ENCODE measurements at regions not wholly inside any gene's neighbourhood (a gene's known extent, or its start where the extent isn't known, plus 50 kb on each side); places are given as distances from the start of the nearest gene placed in this dataset.
A peak's percentile ranks its signal among the peaks of the same experiment; 100 is the strongest.

DNA sequence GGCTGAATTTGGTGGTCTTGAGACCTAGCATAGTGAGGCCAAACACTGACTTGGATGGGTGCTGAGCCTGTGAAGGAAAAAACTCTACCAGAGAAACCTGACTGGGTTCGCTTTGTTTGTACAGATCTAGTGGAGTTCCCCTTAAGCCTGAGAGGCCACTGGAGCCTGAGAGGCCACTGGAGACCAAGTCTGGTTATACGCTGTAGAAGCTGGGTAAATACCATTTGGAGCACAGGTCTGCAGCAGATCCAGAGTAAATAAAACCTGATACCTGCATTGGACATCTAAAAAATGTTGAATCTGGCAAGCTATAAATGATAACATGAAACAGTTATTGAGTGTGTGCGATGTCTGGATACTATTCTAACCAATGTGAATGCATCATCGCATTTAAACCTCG, 104.3 kb upstream of the IGSF1 start:
- no peak overlapping the region for H3K27ac ChIP-seq
- H4K20me1 ChIP-seq (ENCODE audit: insufficient read depth), result no peaks in the 10 kb centered on the region
- no peaks in the 10 kb centered on the region for H3K4me1 ChIP-seq (replicated peaks; ENCODE audit: insufficient read depth)
- no peaks in the 10 kb centered on the region for H3F3A ChIP-seq (ENCODE audit: insufficient read depth, low read depth)
- no peaks in the 10 kb centered on the region for H3K9me3 ChIP-seq (ENCODE audit: insufficient read depth, low read depth)
- no peaks in the 10 kb centered on the region for H3K79me2 ChIP-seq (ENCODE audit: low read depth)
- no peak for DNase-seq
- no peak overlapping the region for H2AFZ ChIP-seq
- H3K36me3 ChIP-seq (ENCODE audit: low read depth), result no peaks in the 10 kb centered on the region
- POLR2A ChIA-PET (ENCODE audit: unreplicated experiment), result no interaction called here
- no peaks in the 10 kb centered on the region for H3K27me3 ChIP-seq (ENCODE audit: insufficient read depth, low read depth)
- H3K4me3 ChIP-seq, result no peak overlapping the region
- intact Hi-C loops (cut with micrococcal nuclease; ENCODE audit: unreplicated experiment), result no loop called here
- no peak for TF ChIP-seq EZH2 (IDR thresholded peaks at IDR 0.05; ENCODE audit: low read depth)
- TF ChIP-seq, protein P1, sequence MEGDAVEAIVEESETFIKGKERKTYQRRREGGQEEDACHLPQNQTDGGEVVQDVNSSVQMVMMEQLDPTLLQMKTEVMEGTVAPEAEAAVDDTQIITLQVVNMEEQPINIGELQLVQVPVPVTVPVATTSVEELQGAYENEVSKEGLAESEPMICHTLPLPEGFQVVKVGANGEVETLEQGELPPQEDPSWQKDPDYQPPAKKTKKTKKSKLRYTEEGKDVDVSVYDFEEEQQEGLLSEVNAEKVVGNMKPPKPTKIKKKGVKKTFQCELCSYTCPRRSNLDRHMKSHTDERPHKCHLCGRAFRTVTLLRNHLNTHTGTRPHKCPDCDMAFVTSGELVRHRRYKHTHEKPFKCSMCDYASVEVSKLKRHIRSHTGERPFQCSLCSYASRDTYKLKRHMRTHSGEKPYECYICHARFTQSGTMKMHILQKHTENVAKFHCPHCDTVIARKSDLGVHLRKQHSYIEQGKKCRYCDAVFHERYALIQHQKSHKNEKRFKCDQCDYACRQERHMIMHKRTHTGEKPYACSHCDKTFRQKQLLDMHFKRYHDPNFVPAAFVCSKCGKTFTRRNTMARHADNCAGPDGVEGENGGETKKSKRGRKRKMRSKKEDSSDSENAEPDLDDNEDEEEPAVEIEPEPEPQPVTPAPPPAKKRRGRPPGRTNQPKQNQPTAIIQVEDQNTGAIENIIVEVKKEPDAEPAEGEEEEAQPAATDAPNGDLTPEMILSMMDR (conservative IDR thresholded peaks at IDR 0.05), result no peak
- BruUV-seq (replicated peaks), result no TSS peak
- H3K9me2 ChIP-seq (ENCODE audit: insufficient read depth), result no peaks in the 10 kb centered on the region
- H3K4me2 ChIP-seq, result no peak overlapping the region
- CTCF ChIA-PET, result no interaction called here

GRCh38 chrX:131394384-131394783, 105.3 kb upstream of the IGSF1 start:
- no peak overlapping the region for H3K4me3 ChIP-seq
- H3K9me2 ChIP-seq (ENCODE audit: insufficient read depth), result no peaks in the 10 kb centered on the region
- no peaks in the 10 kb centered on the region for H4K20me1 ChIP-seq (ENCODE audit: insufficient read depth)
- BruUV-seq (replicated peaks), result no TSS peak
- no peak overlapping the region for H2AFZ ChIP-seq
- no peaks in the 10 kb centered on the region for H3K9me3 ChIP-seq (ENCODE audit: insufficient read depth, low read depth)
- H3K79me2 ChIP-seq (ENCODE audit: low read depth), result no peaks in the 10 kb centered on the region
- no peak overlapping the region for H3K27ac ChIP-seq
- H3K27me3 ChIP-seq (ENCODE audit: insufficient read depth, low read depth), result no peaks in the 10 kb centered on the region
- peak; percentile 3 to 64 for DNase-seq
- POLR2A ChIA-PET (ENCODE audit: unreplicated experiment), result interaction anchor here (0.6 kb wide), 1 partner anchor 23 kb away, joined by 5 read pairs; no protein-coding TSS in a partner anchor
- H3K4me1 ChIP-seq (replicated peaks; ENCODE audit: insufficient read depth), result no peaks in the 10 kb centered on the region
- no peaks in the 10 kb centered on the region for H3F3A ChIP-seq (ENCODE audit: insufficient read depth, low read depth)
- CTCF ChIA-PET, result no interaction called here
- TF ChIP-seq, protein P1 (conservative IDR thresholded peaks at IDR 0.05), result no peak
- no peak for TF ChIP-seq EZH2 (IDR thresholded peaks at IDR 0.05; ENCODE audit: low read depth)
- no peak overlapping the region for H3K4me2 ChIP-seq
- H3K36me3 ChIP-seq (ENCODE audit: low read depth), result no peaks in the 10 kb centered on the region
- intact Hi-C loops (cut with micrococcal nuclease; ENCODE audit: unreplicated experiment), result no loop called here

DNA sequence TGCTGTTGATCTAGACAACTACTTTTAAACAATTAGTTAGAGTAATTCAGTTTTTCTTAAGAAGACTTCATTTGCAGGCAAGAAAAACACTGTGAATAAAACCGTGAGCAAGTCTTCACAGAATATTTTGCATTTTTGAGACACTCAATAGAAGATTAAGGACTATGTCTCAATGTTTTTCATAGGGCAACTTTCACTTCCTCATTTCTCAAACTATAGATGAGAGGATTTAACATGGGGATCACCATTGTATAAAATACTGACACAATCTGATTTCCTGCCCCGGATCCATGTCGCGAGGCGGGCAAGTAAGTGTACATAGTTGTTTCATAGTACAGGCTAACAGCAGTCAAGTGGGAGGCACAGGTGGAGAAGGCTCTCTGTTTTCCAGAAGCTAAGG, 108.8 kb upstream of the IGSF1 start:
- Histone ChIP-seq H2AFZ (no peak overlapping the region), H4K20me1 (ENCODE audit: insufficient read depth) (no peaks in the 10 kb centered on the region), H3K4me3 (no peak overlapping the region), H3K4me2 (no peak overlapping the region), H3K9me2 (ENCODE audit: insufficient read depth) (no peaks in the 10 kb centered on the region), H3K79me2 (ENCODE audit: low read depth) (no peaks in the 10 kb centered on the region), H3K27me3 (ENCODE audit: insufficient read depth, low read depth) (no peaks in the 10 kb centered on the region), H3F3A (ENCODE audit: insufficient read depth, low read depth) (no peaks in the 10 kb centered on the region), H3K9me3 (ENCODE audit: insufficient read depth, low read depth) (no peaks in the 10 kb centered on the region), H3K27ac (no peak overlapping the region), H3K4me1 (replicated peaks; ENCODE audit: insufficient read depth) (no peaks in the 10 kb centered on the region), H3K36me3 (ENCODE audit: low read depth) (no peaks in the 10 kb centered on the region)
- ChIA-PET POLR2A (ENCODE audit: unreplicated experiment) (no interaction called here), CTCF (no interaction called here)
- no peak for DNase-seq
- intact Hi-C loops (cut with micrococcal nuclease; ENCODE audit: unreplicated experiment), result no loop called here
- BruUV-seq (replicated peaks), result no TSS peak
- TF ChIP-seq EZH2 (IDR thresholded peaks at IDR 0.05; ENCODE audit: low read depth), result no peak
- TF ChIP-seq, protein P1 (conservative IDR thresholded peaks at IDR 0.05), result no peak
